T-cell (primary cell): ENCODE measurements at regions not wholly inside any gene's neighbourhood (a gene's known extent, or its start where the extent isn't known, plus 50 kb on each side); places are given as distances from the start of the nearest gene placed in this dataset.
"Not testable (repeated sequence)": the region's sequence is repeated elsewhere in the genome, so short reads cannot be mapped to it uniquely, and the experiment has no call there.

Experiments
- ATAC-seq, 4 experiments: fragments of 200-7000 bp in 3 of 4; fragments of 150-1000 bp in 1 of 4; cut with Tn5 transposase; replicated peaks in 1 of 4; 1 replicate in 3 of 4; 2 replicates in 1 of 4; pipeline ENCODE4 v1.10.0; 2021; ENCODE audit warnings: moderate library complexity in 3 of 4, mild to moderate bottlenecking in 2 of 4, moderate number of reproducible peaks in 1 of 4
- CTCF ChIA-PET, 2 donors: fragments of 300-600 bp; sonication (Branson Sonifier 250); formaldehyde crosslinking; loops; one replicate each; lab custom pipeline; 2022; ENCODE audit warnings: antibody characterized with exemption in 2 of 2; lab: Charles Lee
- POLR2A ChIA-PET, 2 donors: fragments of 300-600 bp; sonication (Branson Sonifier 250); formaldehyde crosslinking; loops; one replicate each; lab custom pipeline; 2022; ENCODE audit warnings: antibody characterized with exemption in 2 of 2; lab: Charles Lee
- DNase-seq, 35 experiments: peaks; one replicate each; pipeline versions ENCODE4 v3.0.0 to v3.0.0-alpha.2; 2013 to 2023
- H3K27ac ChIP-seq: one replicate; pipeline ENCODE4 v1.5.1; 2013; ENCODE audit warnings: low read length
- H3K27me3 ChIP-seq, 2 experiments: replicated peaks in 1 of 2; 1 replicate in 1 of 2; 2 replicates in 1 of 2; pipeline versions ENCODE4 v1.6.1 to v1.7.0; 2013; ENCODE audit warnings: low read length in 1 of 2, mixed read lengths in 1 of 2; ENCODE audit not compliant: control insufficient read depth in 2 of 2, insufficient read depth in 2 of 2; ENCODE audit errors: extremely low read depth in 1 of 2
- H3K36me3 ChIP-seq, 2 donors: 1 replicate in 1 of 2; 2 replicates in 1 of 2; pipeline versions ENCODE4 v1.6.1 to v1.7.0; 2013; ENCODE audit warnings: low read length in 1 of 2; ENCODE audit not compliant: control insufficient read depth in 2 of 2, insufficient read depth in 1 of 2; ENCODE audit errors: extremely low read depth in 1 of 2
- H3K4me1 ChIP-seq, 2 experiments: 1 replicate in 1 of 2; 2 replicates in 1 of 2; pipeline versions ENCODE4 v1.6.1 to v1.7.0; 2013; ENCODE audit warnings: low read length in 2 of 2, mixed read lengths in 1 of 2; ENCODE audit not compliant: insufficient read depth in 2 of 2, control insufficient read depth in 1 of 2; ENCODE audit errors: extremely low read depth in 1 of 2
- H3K4me3 ChIP-seq, 2 donors: 1 replicate in 1 of 2; 2 replicates in 1 of 2; pipeline versions ENCODE4 v1.5.1 to v1.7.0; 2013; ENCODE audit warnings: mild to moderate bottlenecking in 2 of 2, low read length in 1 of 2, moderate library complexity in 1 of 2; ENCODE audit not compliant: control insufficient read depth in 1 of 2; ENCODE audit errors: extremely low read depth in 1 of 2
- H3K9me3 ChIP-seq: 2 replicates; pipeline ENCODE4 v1.7.0; 2013
- H3K27ac Mint-ChIP-seq, 2 donors: one replicate each; pipeline ENCODE4 v1.8.0; 2020 to 2021; ENCODE audit warnings: mild to moderate bottlenecking in 2 of 2, mixed read lengths in 2 of 2
- H3K27me3 Mint-ChIP-seq, 2 donors: one replicate each; pipeline ENCODE4 v1.8.0; 2021 to 2022; ENCODE audit warnings: mixed read lengths in 2 of 2
- H3K36me3 Mint-ChIP-seq: one replicate; pipeline ENCODE4 v1.8.0; 2021; ENCODE audit warnings: mixed read lengths
- H3K4me1 Mint-ChIP-seq, 3 donors: one replicate each; pipeline ENCODE4 v1.8.0; 2020 to 2022; ENCODE audit warnings: mixed read lengths in 3 of 3, mild to moderate bottlenecking in 1 of 3
- H3K4me3 Mint-ChIP-seq, 3 donors: one replicate each; pipeline ENCODE4 v1.8.0; 2020 to 2022; ENCODE audit warnings: mild to moderate bottlenecking in 3 of 3, mixed read lengths in 3 of 3, moderate library complexity in 3 of 3
- H3K9me3 Mint-ChIP-seq, 3 donors: one replicate each; pipeline ENCODE4 v1.8.0; 2020 to 2022; ENCODE audit warnings: mixed read lengths in 3 of 3
- WGBS: methylation state at CpG from one replicate; pipeline ENCODE4 v1.1.5; 2013; ENCODE audit warnings: missing lambda C conversion rate; ENCODE audit not compliant: insufficient coverage; 5-methylcytosine and 5-hydroxymethylcytosine counted together

DNA sequence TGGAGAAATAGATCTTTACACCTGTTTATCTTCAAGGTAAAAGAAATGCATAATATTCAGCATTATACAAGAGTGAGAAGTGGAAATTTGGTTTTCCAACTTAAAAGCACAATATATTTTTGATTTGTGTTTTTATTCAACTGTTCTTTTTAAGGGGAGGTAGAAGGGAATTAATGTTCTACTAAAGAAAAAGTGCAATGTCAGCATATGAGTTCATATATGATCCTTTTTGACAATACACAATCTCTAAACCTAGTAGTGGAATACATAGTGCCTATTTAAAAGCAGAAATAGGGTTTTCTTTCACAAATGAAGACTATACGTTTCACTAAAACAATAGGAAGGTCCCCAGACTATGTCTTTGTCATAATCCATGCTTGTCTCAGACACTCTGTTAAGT lies 63.2 kb upstream of the ATP5MC3 start:
- no peak overlapping the region for H3K4me3 ChIP-seq
- Mint-ChIP-seq H3K27ac (no peak overlapping the region), H3K36me3 (no peaks in the 10 kb centered on the region), H3K27me3 (peaks cover 18% of the 10 kb centered on the region in 2 donors), H3K4me3 (no peak overlapping the region), H3K4me1 (no peaks in the 10 kb centered on the region), H3K9me3 (peaks cover 3 to 4% (median 4%) of the 10 kb centered on the region in 3 donors)
- no peak overlapping the region for H3K27ac ChIP-seq
- no CpG with 5 or more reads among the region's 1 CpG for WGBS
- DNase-seq (no peak), ATAC-seq (no peak)
- H3K9me3 ChIP-seq = no peaks in the 10 kb centered on the region
- POLR2A ChIA-PET = no interaction called here
- CTCF ChIA-PET = no interaction called here
- H3K4me1 ChIP-seq = no peaks in the 10 kb centered on the region
- no peaks in the 10 kb centered on the region for H3K27me3 ChIP-seq
- H3K36me3 ChIP-seq = no peaks in the 10 kb centered on the region

GRCh38 chr2:175241691-175242090 lies 60.2 kb upstream of the ATP5MC3 start:
- CTCF ChIA-PET = interaction anchor here in 1 of 2 donors (1.4 to 1.6 kb wide), 2 partner anchors 9 to 10 kb away, joined by 4 to 6 read pairs; no protein-coding TSS in a partner anchor
- no peak for ATAC-seq
- Mint-ChIP-seq H3K4me1 (no peaks in the 10 kb centered on the region), H3K36me3 (no peaks in the 10 kb centered on the region), H3K4me3 (no peak overlapping the region), H3K27me3 (peaks cover 16 to 21% of the 10 kb centered on the region in 2 donors), H3K9me3 (peaks cover 11 to 14% (median 12%) of the 10 kb centered on the region in 3 donors), H3K27ac (no peak overlapping the region)
- Histone ChIP-seq H3K4me3 (no peak overlapping the region), H3K27me3 (peaks cover 0 to 7% of the 10 kb centered on the region in 2 experiments), H3K9me3 (no peaks in the 10 kb centered on the region), H3K36me3 (peaks cover 0 to 5% of the 10 kb centered on the region in 2 donors), H3K27ac (no peak overlapping the region), H3K4me1 (no peaks in the 10 kb centered on the region)
- POLR2A ChIA-PET = no interaction called here
- WGBS = no CpG with 5 or more reads among the region's 2 CpGs
- DNase-seq = no peak

- H3K27ac Mint-ChIP-seq = not testable (repeated sequence)
Observed at GRCh38 chr2:175240033-175240432, 58.5 kb upstream of the ATP5MC3 start.

DNA sequence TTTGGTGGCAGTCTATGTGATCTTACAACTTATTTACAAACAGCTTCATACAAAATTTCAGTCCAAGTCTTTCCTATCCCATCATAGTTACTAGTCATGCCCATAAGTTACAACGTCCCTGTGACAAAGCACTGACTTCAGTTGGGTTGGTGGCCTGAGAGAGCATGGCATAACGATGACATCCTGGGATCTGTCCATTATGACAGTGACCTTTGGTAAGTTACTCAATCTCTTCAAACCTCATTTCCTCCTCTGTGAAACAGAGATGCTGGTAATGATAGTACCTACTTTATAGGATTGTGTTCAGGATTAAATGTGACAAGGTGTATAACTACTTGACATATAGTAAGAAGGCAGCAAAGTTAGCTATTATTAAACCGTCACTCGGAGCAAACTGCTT lies 55.4 kb upstream of the ATP5MC3 start:
- CTCF ChIA-PET = no interaction called here

More at GRCh38 chr2:175240033-175240432, 58.5 kb upstream of the ATP5MC3 start:
- POLR2A ChIA-PET, H3K4me1 Mint-ChIP-seq, ATAC-seq, H3K36me3 Mint-ChIP-seq, H3K4me1 ChIP-seq, H3K27me3 ChIP-seq, H3K4me3 Mint-ChIP-seq, H3K27ac ChIP-seq, H3K4me3 ChIP-seq, H3K9me3 ChIP-seq, DNase-seq, H3K36me3 ChIP-seq: not testable (repeated sequence)
- H3K27me3 Mint-ChIP-seq = peaks cover 16 to 25% of the 10 kb centered on the region in 2 donors
- WGBS = 83% methylated on average over 1 of the region's 2 CpGs
- CTCF ChIA-PET = interaction anchor here (1.5 to 1.6 kb wide), 2 partner anchors 12 to 31 kb away, joined by 4 read pairs; no protein-coding TSS in a partner anchor
- peaks cover 11 to 14% (median 12%) of the 10 kb centered on the region in 3 donors for H3K9me3 Mint-ChIP-seq

GRCh38 chr2:175234650-175235049 lies 53.1 kb upstream of the ATP5MC3 start:
- H3K36me3 ChIP-seq = peaks cover 0 to 5% of the 10 kb centered on the region in 2 donors
- Mint-ChIP-seq H3K27ac (no peak overlapping the region), H3K4me1 (no peaks in the 10 kb centered on the region), H3K36me3 (no peaks in the 10 kb centered on the region), H3K4me3 (no peak overlapping the region), H3K9me3 (peaks cover 7 to 10% (median 8%) of the 10 kb centered on the region in 3 donors), H3K27me3 (peaks cover 1 to 13% of the 10 kb centered on the region in 2 donors)
- H3K27ac ChIP-seq = no peak overlapping the region
- H3K9me3 ChIP-seq = no peaks in the 10 kb centered on the region
- no peak for DNase-seq
- peaks cover 0 to 10% of the 10 kb centered on the region in 2 experiments for H3K27me3 ChIP-seq
- WGBS = no CpG with 5 or more reads among the region's 2 CpGs
- ATAC-seq = no peak
- ChIA-PET POLR2A (no interaction called here), CTCF (interaction anchor here in 1 of 2 donors (1.0 kb wide), 1 partner anchor 17 kb away, joined by 3 read pairs; no protein-coding TSS in a partner anchor)
- H3K4me1 ChIP-seq = no peaks in the 10 kb centered on the region
- H3K4me3 ChIP-seq = no peak overlapping the region

More for the DNA sequence above, 55.4 kb upstream of the ATP5MC3 start:
- Mint-ChIP-seq H3K4me1 (no peaks in the 10 kb centered on the region), H3K4me3 (no peak overlapping the region), H3K36me3 (no peaks in the 10 kb centered on the region), H3K27ac (no peak overlapping the region), H3K9me3 (peaks cover 11 to 14% (median 12%) of the 10 kb centered on the region in 3 donors), H3K27me3 (peaks cover 13 to 20% of the 10 kb centered on the region in 2 donors)
- POLR2A ChIA-PET = no interaction called here
- Histone ChIP-seq H3K4me1 (no peaks in the 10 kb centered on the region), H3K27ac (no peak overlapping the region), H3K36me3 (peaks cover 0 to 5% of the 10 kb centered on the region in 2 donors), H3K27me3 (peaks cover 0 to 7% of the 10 kb centered on the region in 2 experiments), H3K9me3 (no peaks in the 10 kb centered on the region), H3K4me3 (no peak overlapping the region)
- ATAC-seq = no peak
- no CpG with 5 or more reads among the region's 4 CpGs for WGBS
- DNase-seq = no peak

- Histone ChIP-seq H3K4me3 (no peak overlapping the region), H3K27ac (no peak overlapping the region), H3K27me3 (peaks cover 0 to 9% of the 10 kb centered on the region in 2 experiments), H3K4me1 (no peaks in the 10 kb centered on the region), H3K9me3 (no peaks in the 10 kb centered on the region), H3K36me3 (peaks cover 0 to 5% of the 10 kb centered on the region in 2 donors)
- Mint-ChIP-seq H3K27me3 (peaks cover 0 to 13% of the 10 kb centered on the region in 2 donors), H3K27ac (no peak overlapping the region), H3K4me1 (no peaks in the 10 kb centered on the region), H3K36me3 (no peaks in the 10 kb centered on the region), H3K9me3 (peaks cover 6 to 8% (median 6%) of the 10 kb centered on the region in 3 donors), H3K4me3 (no peak overlapping the region)
- ATAC-seq (no peak), DNase-seq (no peak)
- ChIA-PET CTCF (interaction anchor here in 1 of 2 donors (1.0 kb wide), 1 partner anchor 18 kb away, joined by 3 read pairs; no protein-coding TSS in a partner anchor), POLR2A (no interaction called here)
Observed at GRCh38 chr2:175234153-175234552, 52.6 kb upstream of the ATP5MC3 start.
